Keratinocyte (primary cell): ENCODE measurements at regions not wholly inside any gene's neighbourhood (a gene's known extent, or its start where the extent isn't known, plus 50 kb on each side); places are given as distances from the start of the nearest gene placed in this dataset.

Experiments
- EZH2 ChIP-seq: IDR thresholded peaks from one replicate; pipeline ENCODE4 v1.6.1; 2012; ENCODE audit warnings: inconsistent platforms, mild to moderate bottlenecking, low read length, moderate library complexity
- TF ChIP-seq, protein P1 (sequence below), 3 experiments: IDR thresholded peaks in 1 of 3; conservative IDR thresholded peaks in 1 of 3; optimal IDR thresholded peaks in 1 of 3; 2 replicates in 2 of 3; 3 replicates in 1 of 3; pipeline versions ENCODE3 to v1.5.1; 2011; ENCODE audit warnings: low read length in 3 of 3, mild to moderate bottlenecking in 3 of 3, moderate library complexity in 2 of 3, control low read depth in 1 of 3, inconsistent platforms in 1 of 3; ENCODE audit not compliant: insufficient read depth in 2 of 3; ENCODE audit errors: extremely low read depth in 1 of 3

DNA sequence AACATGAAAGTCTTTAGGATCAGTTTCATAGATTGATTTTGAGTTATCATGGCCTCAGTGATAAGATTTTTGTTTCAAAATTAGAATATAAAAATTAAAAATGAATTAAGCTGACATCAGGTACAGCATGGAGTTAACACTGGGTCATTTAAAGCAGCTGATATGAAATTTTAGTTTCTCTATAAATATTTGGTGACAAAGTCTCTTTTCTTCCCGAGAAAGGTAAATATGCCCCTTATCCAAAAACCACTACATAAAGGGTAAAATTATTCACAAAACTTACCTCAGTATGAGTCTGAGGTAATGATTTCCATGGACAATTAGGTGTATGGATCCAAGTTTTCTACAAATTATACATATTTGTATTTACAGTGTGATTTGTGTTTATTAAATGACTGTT lies 121.5 kb upstream of the PJA2 start:
- TF ChIP-seq, protein P1, sequence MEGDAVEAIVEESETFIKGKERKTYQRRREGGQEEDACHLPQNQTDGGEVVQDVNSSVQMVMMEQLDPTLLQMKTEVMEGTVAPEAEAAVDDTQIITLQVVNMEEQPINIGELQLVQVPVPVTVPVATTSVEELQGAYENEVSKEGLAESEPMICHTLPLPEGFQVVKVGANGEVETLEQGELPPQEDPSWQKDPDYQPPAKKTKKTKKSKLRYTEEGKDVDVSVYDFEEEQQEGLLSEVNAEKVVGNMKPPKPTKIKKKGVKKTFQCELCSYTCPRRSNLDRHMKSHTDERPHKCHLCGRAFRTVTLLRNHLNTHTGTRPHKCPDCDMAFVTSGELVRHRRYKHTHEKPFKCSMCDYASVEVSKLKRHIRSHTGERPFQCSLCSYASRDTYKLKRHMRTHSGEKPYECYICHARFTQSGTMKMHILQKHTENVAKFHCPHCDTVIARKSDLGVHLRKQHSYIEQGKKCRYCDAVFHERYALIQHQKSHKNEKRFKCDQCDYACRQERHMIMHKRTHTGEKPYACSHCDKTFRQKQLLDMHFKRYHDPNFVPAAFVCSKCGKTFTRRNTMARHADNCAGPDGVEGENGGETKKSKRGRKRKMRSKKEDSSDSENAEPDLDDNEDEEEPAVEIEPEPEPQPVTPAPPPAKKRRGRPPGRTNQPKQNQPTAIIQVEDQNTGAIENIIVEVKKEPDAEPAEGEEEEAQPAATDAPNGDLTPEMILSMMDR (optimal IDR thresholded peaks at IDR 0.05 in 1 of 3, IDR thresholded peaks at IDR 0.05 in 1 of 3, conservative IDR thresholded peaks at IDR 0.05 in 1 of 3; ENCODE audit: extremely low read depth in 1 of 3, insufficient read depth in 2 of 3, low read length in 3 of 3): no peak
- no peak for TF ChIP-seq EZH2
